Activated CD8-positive, alpha-beta T cell treated with anti-CD3 and anti-CD28 coated beads for 36 hours (primary cell): ENCODE measurements at regions not wholly inside any gene's neighbourhood (a gene's known extent, or its start where the extent isn't known, plus 50 kb on each side); places are given as distances from the start of the nearest gene placed in this dataset.
"Not testable (repeated sequence)": the region's sequence is repeated elsewhere in the genome, so short reads cannot be mapped to it uniquely, and the experiment has no call there.

Source experiments
- ATAC-seq: fragments of 200-7000 bp; cut with Tn5 transposase; one replicate; pipeline ENCODE4 v1.10.0; 2021; ENCODE audit warnings: mild to moderate bottlenecking, moderate library complexity
- CTCF ChIA-PET: fragments of 350-600 bp; sonication (Branson Sonifier 250); formaldehyde crosslinking; loops from one replicate; lab custom pipeline; 2021; ENCODE audit warnings: antibody characterized with exemption; lab: Charles Lee
- POLR2A ChIA-PET: fragments of 350-600 bp; sonication (Branson Sonifier 250); formaldehyde crosslinking; loops from one replicate; lab custom pipeline; 2021; ENCODE audit warnings: antibody characterized with exemption; lab: Charles Lee
- DNase-seq: peaks from one replicate; pipeline ENCODE4 v3.0.0-alpha.2; 2020
- H3K27ac Mint-ChIP-seq: one replicate; pipeline ENCODE4 v1.8.0; 2021; ENCODE audit warnings: mild to moderate bottlenecking, mixed read lengths
- H3K27me3 Mint-ChIP-seq: one replicate; pipeline ENCODE4 v1.8.0; 2021; ENCODE audit warnings: mixed read lengths
- H3K36me3 Mint-ChIP-seq: one replicate; pipeline ENCODE4 v1.8.0; 2021; ENCODE audit warnings: low read depth, mixed read lengths
- H3K4me1 Mint-ChIP-seq: one replicate; pipeline ENCODE4 v1.8.0; 2021; ENCODE audit warnings: low read depth, mixed read lengths
- H3K4me3 Mint-ChIP-seq: one replicate; pipeline ENCODE4 v1.8.0; 2021; ENCODE audit warnings: mild to moderate bottlenecking, moderate library complexity, mixed read lengths
- H3K9me3 Mint-ChIP-seq: one replicate; pipeline ENCODE4 v1.8.0; 2021; ENCODE audit warnings: mixed read lengths
- CTCF ChIP-seq: fragments of 200-600 bp; IDR thresholded peaks from one replicate; pipeline ENCODE4 v1.8.0; 2022; ENCODE audit warnings: antibody characterized with exemption, mild to moderate bottlenecking
- intact Hi-C: fragments of 100-400 bp; cut with micrococcal nuclease; formaldehyde crosslinking; loops from one replicate; pipeline ENCODE4 v1.10.0; 2022

GRCh38 chr4:72933029-72933428 is 136.5 kb downstream of the COX18 start:
- Mint-ChIP-seq H3K9me3 (no peaks in the 10 kb centered on the region), H3K27ac (no peak overlapping the region), H3K36me3 (no peaks in the 10 kb centered on the region), H3K27me3 (peaks cover 6% of the 10 kb centered on the region), H3K4me1 (peaks cover 7% of the 10 kb centered on the region), H3K4me3 (no peak overlapping the region)
- intact Hi-C loops = no loop called here
- ChIA-PET POLR2A (no interaction called here), CTCF (no interaction called here)
- ATAC-seq (no peak), DNase-seq (no peak)
- TF ChIP-seq CTCF = no peak

GRCh38 chr4:72931346-72931745 is 138.2 kb downstream of the COX18 start:
- ATAC-seq (no peak), DNase-seq (no peak)
- no peaks in the 10 kb centered on the region for H3K9me3 Mint-ChIP-seq
- ChIA-PET POLR2A (no interaction called here), CTCF (no interaction called here)
- no peak overlapping the region for H3K27ac Mint-ChIP-seq
- H3K27me3 Mint-ChIP-seq = peaks cover 2% of the 10 kb centered on the region
- intact Hi-C loops = no loop called here
- peaks cover 7% of the 10 kb centered on the region for H3K4me1 Mint-ChIP-seq
- H3K4me3 Mint-ChIP-seq = no peak overlapping the region
- no peak for TF ChIP-seq CTCF
- no peaks in the 10 kb centered on the region for H3K36me3 Mint-ChIP-seq

GRCh38 chr4:72929596-72930274 is 139.8 kb downstream of the COX18 start:
- H3K27me3 Mint-ChIP-seq, CTCF ChIA-PET, H3K4me3 Mint-ChIP-seq, DNase-seq, H3K27ac Mint-ChIP-seq, H3K36me3 Mint-ChIP-seq, intact Hi-C loops, H3K9me3 Mint-ChIP-seq, H3K4me1 Mint-ChIP-seq, ATAC-seq, POLR2A ChIA-PET: not testable (repeated sequence)

- Mint-ChIP-seq H3K36me3 (no peaks in the 10 kb centered on the region), H3K4me1 (no peaks in the 10 kb centered on the region), H3K9me3 (no peaks in the 10 kb centered on the region), H3K4me3 (no peak overlapping the region), H3K27ac (no peak overlapping the region), H3K27me3 (no peaks in the 10 kb centered on the region)
- no peak for TF ChIP-seq CTCF
- intact Hi-C loops = no loop called here
- CTCF ChIA-PET = no interaction called here
- ATAC-seq (no peak), DNase-seq (no peak)
- POLR2A ChIA-PET = no interaction called here
These were observed 144.7 kb downstream of the COX18 start for GRCh38 chr4:72924814-72925213.

- CTCF ChIA-PET = interaction anchor here (1.2 kb wide), 1 partner anchor 26 kb away, joined by 3 read pairs; no protein-coding TSS in a partner anchor
These were observed 149.6 kb downstream of the COX18 start for GRCh38 chr4:72919937-72920336.

More at GRCh38 chr4:72919937-72920336, 149.6 kb downstream of the COX18 start:
- no peak overlapping the region for H3K27ac Mint-ChIP-seq
- intact Hi-C loops = no loop called here
- H3K27me3 Mint-ChIP-seq = no peaks in the 10 kb centered on the region
- H3K9me3 Mint-ChIP-seq = no peaks in the 10 kb centered on the region
- TF ChIP-seq CTCF = no peak
- H3K4me1 Mint-ChIP-seq = no peaks in the 10 kb centered on the region
- no peak overlapping the region for H3K4me3 Mint-ChIP-seq
- no peaks in the 10 kb centered on the region for H3K36me3 Mint-ChIP-seq
- ATAC-seq (no peak), DNase-seq (no peak)
- POLR2A ChIA-PET = no interaction called here
